ENCODE measurements at regions not wholly inside any gene's neighbourhood (a gene's known extent, or its start where the extent isn't known, plus 50 kb on each side); places are given as distances from the start of the nearest gene placed in this dataset.

- no peak overlapping the region for H2BK5ac ChIP-seq (ENCODE audit: low read depth, low read length)
- no peak overlapping the region for H3K18ac ChIP-seq (ENCODE audit: extremely low read depth, low read length)
- no peak overlapping the region for H2BK20ac ChIP-seq (ENCODE audit: low read length)
- H4K8ac ChIP-seq (ENCODE audit: extremely low read depth, insufficient read depth, low read length), result no peak overlapping the region
- no peak overlapping the region for H3K4me3 ChIP-seq (ENCODE audit: extremely low read depth in 1 of 4, insufficient read depth in 2 of 4, low read depth in 3 of 4, low read length in 4 of 4)
- H2BK120ac ChIP-seq (replicated peaks; ENCODE audit: low read depth, low read length), result no peak overlapping the region
- no peak overlapping the region for H3K14ac ChIP-seq (ENCODE audit: insufficient read length)
- no peak overlapping the region for H4K5ac ChIP-seq (ENCODE audit: insufficient read length, low read depth, low read length)
- no peaks in the 10 kb centered on the region for H3K9me3 ChIP-seq (ENCODE audit: insufficient read depth in 2 of 2, low read depth in 1 of 2, low read length in 1 of 2)
- ChIA-PET CTCF (ENCODE audit: partially characterized antibody) (interaction anchor here (13.1 kb wide), 1 partner anchor 273 kb away, joined by 187 read pairs; the partner anchor contains the start of gene NSG2), POLR2A (ENCODE audit: partially characterized antibody) (no interaction called here)
- H3K23me2 ChIP-seq (ENCODE audit: low read depth, low read length), result no peaks in the 10 kb centered on the region
- H3K79me1 ChIP-seq (ENCODE audit: low read depth, low read length), result no peaks in the 10 kb centered on the region
- no peaks in the 10 kb centered on the region for H4K20me1 ChIP-seq (replicated peaks in 1 of 2; ENCODE audit: control insufficient read depth in 1 of 2, insufficient read depth in 2 of 2, low read length in 2 of 2)
- no peak overlapping the region for H3K23ac ChIP-seq (ENCODE audit: insufficient read length)
- WGBS, 2 experiments (ENCODE audit: extremely low coverage in 1 of 2, insufficient coverage in 1 of 2, insufficient read length in 1 of 2, insufficient replicate concordance in 2 of 2, low coverage in 1 of 2, low lambda C conversion rate in 2 of 2, missing lambda C conversion rate in 1 of 2), result 79% methylated on average over 6 of the region's 6 CpGs; no CpG with 5 or more reads in 1 of the 2 experiments
- no peaks in the 10 kb centered on the region for H3K4me1 ChIP-seq (replicated peaks in 1 of 4; ENCODE audit: control insufficient read depth in 3 of 4, insufficient read depth in 4 of 4, low read length in 3 of 4)
- no peaks in the 10 kb centered on the region; a peak in 1 of 7 replicates for H3K27me3 ChIP-seq (replicated peaks in 1 of 4; ENCODE audit: control insufficient read depth in 3 of 4, extremely low read depth in 1 of 4, insufficient read depth in 3 of 4, low read length in 3 of 4)
- H2AFZ ChIP-seq (ENCODE audit: low read length), result no peak overlapping the region
- H3K56ac ChIP-seq (replicated peaks; ENCODE audit: insufficient read length, low read depth, low read length), result no peak overlapping the region
- no peak overlapping the region for H2BK12ac ChIP-seq (ENCODE audit: low read depth, low read length)
- H3K36me3 ChIP-seq (ENCODE audit: control insufficient read depth in 2 of 4, insufficient read depth in 4 of 4, low read length in 3 of 4), result no peaks in the 10 kb centered on the region
- H2BK15ac ChIP-seq (ENCODE audit: low read length), result no peak overlapping the region
- no peak overlapping the region for H4K91ac ChIP-seq (replicated peaks; ENCODE audit: insufficient read length, low read length)
- no peak overlapping the region for H3K9ac ChIP-seq (replicated peaks in 1 of 4; ENCODE audit: extremely low read depth in 1 of 4, low read depth in 3 of 4, low read length in 3 of 4)
- H3K4ac ChIP-seq (replicated peaks; ENCODE audit: insufficient read length, low read depth, low read length), result no peak overlapping the region
- DNase-seq (ENCODE audit: low read depth in 1 of 2, low spot score in 2 of 2) (no peak), FAIRE-seq (no peak)
- no peak overlapping the region for H3K4me2 ChIP-seq (ENCODE audit: insufficient read depth in 1 of 2, low read depth in 2 of 2, low read length in 2 of 2)
- H3K79me2 ChIP-seq (ENCODE audit: control insufficient read depth in 1 of 2, insufficient read depth in 2 of 2, low read length in 2 of 2), result no peaks in the 10 kb centered on the region
- no peak overlapping the region for H2AK5ac ChIP-seq (ENCODE audit: low read depth, low read length)
- no peak overlapping the region for H3K27ac ChIP-seq (ENCODE audit: low read depth, low read length)
- TF ChIP-seq HDAC2 (IDR thresholded peaks at IDR 0.05; ENCODE audit: borderline replicate concordance in 1 of 2, low read depth in 2 of 2, low read length in 2 of 2), result no peak
- TF ChIP-seq POLR2AphosphoS5 (IDR thresholded peaks at IDR 0.05; ENCODE audit: low read depth, low read length), result no peak
- no peak for TF ChIP-seq CREB1 (IDR thresholded peaks at IDR 0.05)
Measured at GRCh38 chr5:174320051-174320450, 274.5 kb downstream of the NSG2 start.
